Ishikawa (cell line): ENCODE measurements at regions not wholly inside any gene's neighbourhood (a gene's known extent, or its start where the extent isn't known, plus 50 kb on each side); places are given as distances from the start of the nearest gene placed in this dataset.

Experiments used
- EP300 ChIP-seq: IDR thresholded peaks from 2 replicates; pipeline ENCODE4 v1.6.1; 2012; ENCODE audit warnings: borderline replicate concordance
- RAD21 ChIP-seq: IDR thresholded peaks from 2 replicates; pipeline ENCODE4 v1.6.1; 2012; ENCODE audit warnings: low read depth
- TAF1 ChIP-seq: IDR thresholded peaks from 2 replicates; pipeline ENCODE4 v1.6.1; 2012; ENCODE audit warnings: low read depth, mild to moderate bottlenecking
- TCF12 ChIP-seq: IDR thresholded peaks from 2 replicates; pipeline ENCODE4 v1.6.1; 2012; ENCODE audit warnings: low read depth
- ZBTB7A ChIP-seq: IDR thresholded peaks from 2 replicates; pipeline ENCODE4 v1.6.1; 2012; ENCODE audit warnings: low read depth

DNA sequence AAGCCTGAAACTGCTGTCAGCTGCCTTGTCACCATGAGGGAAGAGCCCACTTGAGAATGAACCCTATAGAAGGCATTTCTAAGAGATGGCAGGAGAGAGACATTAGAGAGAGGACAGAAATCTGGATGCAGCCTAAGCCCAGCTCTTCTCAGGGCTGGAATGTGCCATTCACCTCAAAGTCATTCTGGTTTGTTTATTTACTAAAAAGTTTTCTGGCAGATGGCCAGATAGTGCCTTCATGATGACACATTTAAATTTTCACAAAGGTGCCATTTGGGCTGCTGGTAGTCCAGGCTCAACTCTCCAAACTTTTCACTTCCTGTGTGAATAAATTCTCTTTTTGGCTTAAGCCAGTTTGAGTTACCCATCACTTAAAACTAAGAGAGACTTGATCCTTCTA lies 144.6 kb upstream of the ZNF366 start:
- no peak for TF ChIP-seq EP300
- no peak for TF ChIP-seq ZBTB7A
- TF ChIP-seq TCF12: no peak
- no peak for TF ChIP-seq RAD21
- no peak for TF ChIP-seq TAF1
